Kidney (tissue), 13 donors: ENCODE measurements at regions not wholly inside any gene's neighbourhood (a gene's known extent, or its start where the extent isn't known, plus 50 kb on each side); places are given as distances from the start of the nearest gene placed in this dataset.
A peak's percentile ranks its signal among the peaks of the same experiment; 100 is the strongest.

Experiments
- DNase-seq, 5 donors: peaks; one replicate each; pipeline ENCODE4 v3.0.0-alpha.2; 2013 to 2020
- FAIRE-seq: peaks from 2 replicates; lab custom pipeline; 2012; peaks lifted over from hg19 to GRCh38; lab: Jason Lieb, UNC
- H3K27ac ChIP-seq, 2 donors: one replicate each; pipeline ENCODE4 v1.7.0; 2013; ENCODE audit warnings: low read depth in 2 of 2, low read length in 2 of 2, inconsistent platforms in 1 of 2
- H3K27me3 ChIP-seq: one replicate; pipeline ENCODE4 v1.7.1; 2013; ENCODE audit warnings: low read length, inconsistent platforms; ENCODE audit not compliant: control insufficient read depth, insufficient read depth
- H3K36me3 ChIP-seq, 3 donors: one replicate each; pipeline versions ENCODE4 v1.7.0 to v1.7.1; 2013; ENCODE audit warnings: low read length in 3 of 3, control low read depth in 1 of 3, inconsistent platforms in 1 of 3; ENCODE audit not compliant: insufficient read depth in 3 of 3, control insufficient read depth in 2 of 3
- H3K4me1 ChIP-seq, 3 donors: one replicate each; pipeline versions ENCODE4 v1.7.0 to v1.7.1; 2013; ENCODE audit warnings: low read length in 3 of 3, inconsistent platforms in 1 of 3, low read depth in 1 of 3; ENCODE audit not compliant: control insufficient read depth in 2 of 3, insufficient read depth in 2 of 3
- H3K4me3 ChIP-seq, 3 donors: one replicate each; pipeline versions ENCODE4 v1.7.0 to v1.8.1; 2013; ENCODE audit warnings: low read length in 3 of 3, control low read depth in 1 of 3, inconsistent platforms in 1 of 3
- H3K9ac ChIP-seq, 3 donors: one replicate each; pipeline versions ENCODE4 v1.7.0 to v1.7.1; 2013; ENCODE audit warnings: low read length in 3 of 3, control low read depth in 1 of 3, inconsistent platforms in 1 of 3
- H3K9me3 ChIP-seq, 3 donors: one replicate each; pipeline versions ENCODE4 v1.7.0 to v1.7.1; 2013; ENCODE audit warnings: low read length in 3 of 3, control low read depth in 1 of 3, inconsistent platforms in 1 of 3; ENCODE audit not compliant: control insufficient read depth in 2 of 3, insufficient read depth in 1 of 3
- CTCF ChIP-seq: IDR thresholded peaks from 3 replicates; pipeline ENCODE4 v1.5.1; 2012; ENCODE audit warnings: mild to moderate bottlenecking, moderate library complexity, borderline replicate concordance; ENCODE audit not compliant: insufficient read depth; ENCODE audit errors: extremely low read depth
- intact Hi-C: fragments of 100-400 bp; cut with DNase I; formaldehyde crosslinking; loops from one replicate; pipeline ENCODE4 v1.11.1; 2022
- donor health status: control.
- donor health status: control.
- donor health status: control.
- donor health status: control.
- donor health status: control.
- donor health status: DM: yes; HTN: yes; CAD: no.
- donor health status: Normal renal cell carcinoma (clear cell type).

GRCh38 chr3:26100176-26100575 lies 310.3 kb downstream of the OXSM start:
- no peak for TF ChIP-seq CTCF
- H3K27me3 ChIP-seq, result no peaks in the 10 kb centered on the region
- H3K27ac ChIP-seq, result peak overlapping the region in 1 of 2 donors; percentile 12
- FAIRE-seq, result no peak
- intact Hi-C loops, result no loop called here
- H3K4me1 ChIP-seq, result peaks cover under 1 to 16% (median 9%) of the 10 kb centered on the region in 3 donors
- H3K4me3 ChIP-seq, result no peak overlapping the region
- peaks cover 0 to 11% (median 0%) of the 10 kb centered on the region in 3 donors for H3K9me3 ChIP-seq
- H3K9ac ChIP-seq, result no peak overlapping the region
- DNase-seq, result no peak
- no peaks in the 10 kb centered on the region for H3K36me3 ChIP-seq

GRCh38 chr3:26102376-26102775 lies 312.5 kb downstream of the OXSM start:
- H3K27ac ChIP-seq, result no peak overlapping the region
- FAIRE-seq (no peak), DNase-seq (no peak)
- no peaks in the 10 kb centered on the region for H3K9me3 ChIP-seq
- H3K4me3 ChIP-seq, result no peak overlapping the region
- peaks cover 8 to 29% (median 13%) of the 10 kb centered on the region in 3 donors for H3K4me1 ChIP-seq
- intact Hi-C loops, result no loop called here
- H3K27me3 ChIP-seq, result no peaks in the 10 kb centered on the region
- no peak overlapping the region for H3K9ac ChIP-seq
- H3K36me3 ChIP-seq, result no peaks in the 10 kb centered on the region
- no peak for TF ChIP-seq CTCF

- peak in 3 of 5 donors; percentile 39 to 92 (median 76) for DNase-seq
- no peaks in the 10 kb centered on the region for H3K27me3 ChIP-seq
- intact Hi-C loops, result no loop called here
- no peak for FAIRE-seq
- no peak overlapping the region for H3K4me3 ChIP-seq
- no peak overlapping the region for H3K27ac ChIP-seq
- no peak overlapping the region for H3K9ac ChIP-seq
- H3K36me3 ChIP-seq, result no peaks in the 10 kb centered on the region
- peaks cover 8 to 27% (median 13%) of the 10 kb centered on the region in 3 donors for H3K4me1 ChIP-seq
- no peaks in the 10 kb centered on the region for H3K9me3 ChIP-seq
- TF ChIP-seq CTCF, result no peak
Measured at GRCh38 chr3:26104851-26105251, 315.0 kb downstream of the OXSM start.

- no peak overlapping the region for H3K27ac ChIP-seq
- H3K4me1 ChIP-seq, result peaks cover 8 to 23% (median 13%) of the 10 kb centered on the region in 3 donors
- H3K9ac ChIP-seq, result no peak overlapping the region
- no peak overlapping the region for H3K4me3 ChIP-seq
- H3K36me3 ChIP-seq, result no peaks in the 10 kb centered on the region
- H3K9me3 ChIP-seq, result no peaks in the 10 kb centered on the region
- TF ChIP-seq CTCF, result no peak
- intact Hi-C loops, result no loop called here
- no peaks in the 10 kb centered on the region for H3K27me3 ChIP-seq
- FAIRE-seq, result no peak
- peak in 2 of 5 donors; percentile 54 to 60 for DNase-seq
Measured at GRCh38 chr3:26105261-26105660, 315.4 kb downstream of the OXSM start.
